ENCODE measurements at regions not wholly inside any gene's neighbourhood (a gene's known extent, or its start where the extent isn't known, plus 50 kb on each side); places are given as distances from the start of the nearest gene placed in this dataset.
"Not testable (repeated sequence)": the region's sequence is repeated elsewhere in the genome, so short reads cannot be mapped to it uniquely, and the experiment has no call there.

DNA sequence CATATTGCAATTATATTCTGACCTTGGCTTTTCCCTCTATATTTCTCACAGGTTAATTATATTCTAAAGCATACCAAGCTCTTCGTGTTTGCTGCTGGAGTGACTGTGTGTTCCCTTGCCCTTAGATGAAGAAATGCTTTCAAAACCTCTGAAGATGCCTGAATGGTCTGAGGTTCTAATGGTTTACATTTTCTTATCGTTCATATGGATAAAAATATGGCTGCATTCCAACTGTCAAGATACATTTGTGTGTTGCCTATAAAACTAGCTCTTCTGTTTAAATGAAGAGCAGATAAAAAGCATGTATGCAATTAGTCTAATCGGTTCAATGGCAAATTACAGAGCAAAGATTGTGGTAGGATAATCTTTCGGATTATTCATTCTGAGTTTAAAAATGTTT, 68.4 kb upstream of the ANKRD10 start:
- no peak for DNase-seq (ENCODE audit: low read depth, low spot score)
- no peaks in the 10 kb centered on the region for H3K36me3 Mint-ChIP-seq (ENCODE audit: low read depth)
- H3K4me1 Mint-ChIP-seq, result no peaks in the 10 kb centered on the region
- TF ChIP-seq, protein P1, sequence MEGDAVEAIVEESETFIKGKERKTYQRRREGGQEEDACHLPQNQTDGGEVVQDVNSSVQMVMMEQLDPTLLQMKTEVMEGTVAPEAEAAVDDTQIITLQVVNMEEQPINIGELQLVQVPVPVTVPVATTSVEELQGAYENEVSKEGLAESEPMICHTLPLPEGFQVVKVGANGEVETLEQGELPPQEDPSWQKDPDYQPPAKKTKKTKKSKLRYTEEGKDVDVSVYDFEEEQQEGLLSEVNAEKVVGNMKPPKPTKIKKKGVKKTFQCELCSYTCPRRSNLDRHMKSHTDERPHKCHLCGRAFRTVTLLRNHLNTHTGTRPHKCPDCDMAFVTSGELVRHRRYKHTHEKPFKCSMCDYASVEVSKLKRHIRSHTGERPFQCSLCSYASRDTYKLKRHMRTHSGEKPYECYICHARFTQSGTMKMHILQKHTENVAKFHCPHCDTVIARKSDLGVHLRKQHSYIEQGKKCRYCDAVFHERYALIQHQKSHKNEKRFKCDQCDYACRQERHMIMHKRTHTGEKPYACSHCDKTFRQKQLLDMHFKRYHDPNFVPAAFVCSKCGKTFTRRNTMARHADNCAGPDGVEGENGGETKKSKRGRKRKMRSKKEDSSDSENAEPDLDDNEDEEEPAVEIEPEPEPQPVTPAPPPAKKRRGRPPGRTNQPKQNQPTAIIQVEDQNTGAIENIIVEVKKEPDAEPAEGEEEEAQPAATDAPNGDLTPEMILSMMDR (conservative IDR thresholded peaks at IDR 0.05), result no peak
- H3K9me3 Mint-ChIP-seq, result peaks cover 5% of the 10 kb centered on the region
- no peak overlapping the region for H3K27ac Mint-ChIP-seq (ENCODE audit: unreplicated experiment)
- no peak overlapping the region for H3K4me3 Mint-ChIP-seq
- peaks cover 25% of the 10 kb centered on the region for H3K27me3 Mint-ChIP-seq (ENCODE audit: low read depth)

DNA sequence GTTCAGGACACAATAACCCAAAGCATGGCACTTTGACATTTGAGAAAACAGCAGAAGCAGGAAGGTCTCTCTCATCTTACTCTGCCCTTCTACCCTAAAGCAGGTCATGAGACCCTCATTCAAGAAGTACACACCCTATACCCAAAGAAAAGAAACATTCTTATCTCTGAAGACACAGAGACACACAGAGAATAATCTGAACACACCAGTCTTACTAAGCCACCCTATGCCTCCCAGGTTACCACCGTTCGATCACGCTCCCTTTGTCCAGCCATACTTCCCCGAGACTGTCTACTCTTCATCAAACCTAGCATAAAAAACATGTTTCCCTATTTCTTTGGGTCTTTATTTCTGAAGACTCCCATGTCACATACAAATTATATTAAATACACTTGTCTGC, 66.5 kb upstream of the ANKRD10 start:
- no peak overlapping the region for H3K4me3 Mint-ChIP-seq
- peaks cover 7% of the 10 kb centered on the region for H3K9me3 Mint-ChIP-seq
- no peak overlapping the region for H3K27ac Mint-ChIP-seq (ENCODE audit: unreplicated experiment)
- no peaks in the 10 kb centered on the region for H3K4me1 Mint-ChIP-seq
- no peak for DNase-seq (ENCODE audit: low read depth, low spot score)
- no peaks in the 10 kb centered on the region for H3K36me3 Mint-ChIP-seq (ENCODE audit: low read depth)
- TF ChIP-seq, protein P1 (conservative IDR thresholded peaks at IDR 0.05), result no peak
- peaks cover 26% of the 10 kb centered on the region for H3K27me3 Mint-ChIP-seq (ENCODE audit: low read depth)

DNA sequence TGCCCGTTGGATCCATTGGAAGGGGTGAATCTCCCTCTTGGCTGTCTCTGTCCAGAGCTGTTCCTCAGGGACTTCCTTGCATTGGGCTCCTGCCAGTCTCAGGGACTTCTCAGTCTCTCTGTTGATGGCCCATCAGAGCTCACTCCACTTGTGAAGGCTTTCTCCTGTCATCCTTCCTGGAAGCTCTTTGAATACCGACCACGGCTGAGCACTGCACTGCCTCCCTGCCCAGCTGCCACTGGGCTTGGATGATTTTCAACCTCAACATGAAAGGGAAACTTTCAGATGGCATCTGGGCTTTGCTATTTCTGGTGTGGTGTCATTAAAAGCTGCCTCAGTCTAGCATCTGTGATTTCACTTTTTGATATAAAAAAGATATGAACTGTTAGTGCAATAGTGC, 66.1 kb upstream of the ANKRD10 start:
- H3K4me3 Mint-ChIP-seq, result no peak overlapping the region
- peaks cover 25% of the 10 kb centered on the region for H3K27me3 Mint-ChIP-seq (ENCODE audit: low read depth)
- DNase-seq (ENCODE audit: low read depth, low spot score), result no peak
- TF ChIP-seq, protein P1 (conservative IDR thresholded peaks at IDR 0.05), result no peak
- no peaks in the 10 kb centered on the region for H3K36me3 Mint-ChIP-seq (ENCODE audit: low read depth)
- no peaks in the 10 kb centered on the region for H3K4me1 Mint-ChIP-seq
- H3K27ac Mint-ChIP-seq (ENCODE audit: unreplicated experiment), result no peak overlapping the region
- H3K9me3 Mint-ChIP-seq, result peaks cover 7% of the 10 kb centered on the region

DNA sequence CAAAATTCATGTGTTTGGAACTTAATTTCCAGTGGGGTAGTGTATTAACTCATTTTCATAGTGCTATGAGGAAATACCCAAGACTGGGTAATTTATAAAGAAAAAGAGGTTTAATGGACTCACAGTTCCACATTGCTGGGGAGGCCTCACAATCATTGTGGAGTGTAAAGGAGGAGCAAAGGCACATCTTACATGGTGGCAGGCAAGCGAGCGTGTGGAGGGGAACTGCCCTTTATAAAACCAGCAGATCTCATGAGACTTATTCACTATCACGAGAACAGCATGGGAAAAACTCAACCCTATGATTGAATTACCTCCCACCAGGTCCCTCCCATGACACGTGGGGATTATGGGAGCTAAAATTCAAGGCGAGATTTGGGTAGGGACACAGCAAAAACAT, 64.3 kb upstream of the ANKRD10 start:
- not testable (repeated sequence) for H3K4me1 Mint-ChIP-seq; DNase-seq (ENCODE audit: low read depth, low spot score); H3K4me3 Mint-ChIP-seq; H3K27ac Mint-ChIP-seq (ENCODE audit: unreplicated experiment); H3K36me3 Mint-ChIP-seq (ENCODE audit: low read depth)
- Mint-ChIP-seq H3K27me3 (ENCODE audit: low read depth) (peaks cover 20% of the 10 kb centered on the region), H3K9me3 (peaks cover 11% of the 10 kb centered on the region)

DNA sequence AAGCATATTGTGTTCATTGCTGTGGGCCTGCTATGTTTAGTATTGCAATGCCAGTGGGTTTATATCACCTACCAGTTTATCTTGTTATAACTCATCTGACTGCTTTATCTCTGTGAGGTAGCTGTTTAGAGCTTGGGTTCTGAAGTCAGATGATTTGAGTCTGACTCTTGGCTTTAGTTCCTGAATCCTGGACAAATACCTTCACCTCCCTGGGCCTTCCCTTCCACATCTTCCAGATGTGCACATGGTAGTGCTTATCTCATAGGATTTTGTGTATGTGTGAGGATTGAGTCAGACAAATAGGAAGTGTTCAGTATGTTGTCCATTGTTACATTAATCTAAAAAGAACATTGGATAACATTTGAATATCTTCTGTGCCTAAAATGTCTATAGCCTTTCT, 63.5 kb upstream of the ANKRD10 start:
- TF ChIP-seq, protein P1 (conservative IDR thresholded peaks at IDR 0.05), result no peak
- no peaks in the 10 kb centered on the region for H3K4me1 Mint-ChIP-seq
- H3K9me3 Mint-ChIP-seq, result peaks cover 9% of the 10 kb centered on the region
- H3K36me3 Mint-ChIP-seq (ENCODE audit: low read depth), result no peaks in the 10 kb centered on the region
- H3K27ac Mint-ChIP-seq (ENCODE audit: unreplicated experiment), result no peak overlapping the region
- H3K4me3 Mint-ChIP-seq, result no peak overlapping the region
- DNase-seq (ENCODE audit: low read depth, low spot score), result no peak
- peaks cover 17% of the 10 kb centered on the region for H3K27me3 Mint-ChIP-seq (ENCODE audit: low read depth)

DNA sequence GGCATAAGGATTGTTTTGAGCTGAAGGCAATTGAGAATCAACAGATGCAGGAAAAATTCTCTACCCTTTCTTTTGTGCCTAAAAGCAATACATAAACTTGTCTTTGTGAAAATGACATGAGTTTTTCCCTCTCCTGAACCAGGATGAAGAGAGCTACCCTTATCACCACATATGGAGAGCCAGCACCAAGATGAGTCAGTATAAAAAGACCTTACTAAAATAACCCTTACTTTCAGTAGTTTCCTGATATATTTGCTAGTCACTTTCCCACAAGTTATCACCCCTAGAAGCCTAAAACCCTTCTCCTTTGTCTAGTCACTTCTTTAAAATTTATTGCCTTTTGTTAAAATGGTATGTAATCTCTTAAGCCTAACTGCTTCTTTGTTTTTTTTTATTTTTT, 61.9 kb upstream of the ANKRD10 start:
- TF ChIP-seq, protein P1 (conservative IDR thresholded peaks at IDR 0.05), result no peak
- H3K36me3 Mint-ChIP-seq (ENCODE audit: low read depth), result peaks cover 3% of the 10 kb centered on the region
- H3K9me3 Mint-ChIP-seq, result peaks cover 9% of the 10 kb centered on the region
- no peak overlapping the region for H3K4me3 Mint-ChIP-seq
- H3K4me1 Mint-ChIP-seq, result no peaks in the 10 kb centered on the region
- DNase-seq (ENCODE audit: low read depth, low spot score), result no peak
- H3K27me3 Mint-ChIP-seq (ENCODE audit: low read depth), result peaks cover 17% of the 10 kb centered on the region
- no peak overlapping the region for H3K27ac Mint-ChIP-seq (ENCODE audit: unreplicated experiment)

Measured in neural crest cell (in vitro differentiated cells).